ENCODE measurements at regions not wholly inside any gene's neighbourhood (a gene's known extent, or its start where the extent isn't known, plus 50 kb on each side); places are given as distances from the start of the nearest gene placed in this dataset.

GRCh38 chr18:75158465-75159237 is 50.3 kb downstream of the PTGR3 start:
- Mint-ChIP-seq H3K9me3 (no peaks in the 10 kb centered on the region), H3K36me3 (ENCODE audit: low read depth) (no peaks in the 10 kb centered on the region), H3K4me3 (no peak overlapping the region), H3K27me3 (no peaks in the 10 kb centered on the region), H3K4me1 (peaks cover 8% of the 10 kb centered on the region), H3K27ac (no peak overlapping the region)
- CTCF ChIA-PET = interaction anchor here (0.7 kb wide), 1 partner anchor 456 kb away, joined by 5 read pairs; no protein-coding TSS in a partner anchor
- POLR2A ChIA-PET = no interaction called here
- no peak for DNase-seq

- POLR2A ChIA-PET = no interaction called here
- Mint-ChIP-seq H3K27me3 (no peaks in the 10 kb centered on the region), H3K4me1 (peaks cover 8% of the 10 kb centered on the region), H3K36me3 (ENCODE audit: low read depth) (no peaks in the 10 kb centered on the region), H3K27ac (no peak overlapping the region), H3K9me3 (no peaks in the 10 kb centered on the region), H3K4me3 (no peak overlapping the region)
- DNase-seq = no peak
- CTCF ChIA-PET = no interaction called here
Observed at GRCh38 chr18:75157851-75158250, 51.1 kb downstream of the PTGR3 start.

GRCh38 chr18:75157381-75157780 is 51.6 kb downstream of the PTGR3 start:
- DNase-seq = no peak
- Mint-ChIP-seq H3K27me3 (no peaks in the 10 kb centered on the region), H3K27ac (no peak overlapping the region), H3K9me3 (no peaks in the 10 kb centered on the region), H3K4me1 (peaks cover 8% of the 10 kb centered on the region), H3K36me3 (ENCODE audit: low read depth) (no peaks in the 10 kb centered on the region), H3K4me3 (no peak overlapping the region)
- ChIA-PET CTCF (no interaction called here), POLR2A (no interaction called here)

- no peaks in the 10 kb centered on the region for H3K27me3 Mint-ChIP-seq
- POLR2A ChIA-PET = no interaction called here
- H3K4me3 Mint-ChIP-seq = no peak overlapping the region
- H3K9me3 Mint-ChIP-seq = peaks cover 4% of the 10 kb centered on the region
- H3K36me3 Mint-ChIP-seq (ENCODE audit: low read depth) = no peaks in the 10 kb centered on the region
- H3K27ac Mint-ChIP-seq = no peak overlapping the region
- CTCF ChIA-PET = no interaction called here
- no peak for DNase-seq
- H3K4me1 Mint-ChIP-seq = peaks cover 6% of the 10 kb centered on the region
Observed at GRCh38 chr18:75156831-75157230, 52.1 kb downstream of the PTGR3 start.

GRCh38 chr18:75156139-75156750 is 52.7 kb downstream of the PTGR3 start:
- POLR2A ChIA-PET = no interaction called here
- H3K4me1 Mint-ChIP-seq = peaks cover under 1% of the 10 kb centered on the region

GRCh38 chr18:75154997-75155396 is 53.9 kb downstream of the PTGR3 start:
- H3K9me3 Mint-ChIP-seq = peaks cover 5% of the 10 kb centered on the region
- H3K27ac Mint-ChIP-seq = no peak overlapping the region
- DNase-seq = no peak
- no peaks in the 10 kb centered on the region for H3K36me3 Mint-ChIP-seq (ENCODE audit: low read depth)
- H3K27me3 Mint-ChIP-seq = no peaks in the 10 kb centered on the region
- ChIA-PET CTCF (no interaction called here), POLR2A (no interaction called here)
- no peak overlapping the region for H3K4me3 Mint-ChIP-seq
- no peaks in the 10 kb centered on the region for H3K4me1 Mint-ChIP-seq

More at GRCh38 chr18:75156139-75156750, 52.7 kb downstream of the PTGR3 start:
- no peak for DNase-seq
- no peak overlapping the region for H3K27ac Mint-ChIP-seq
- CTCF ChIA-PET = no interaction called here
- no peaks in the 10 kb centered on the region for H3K36me3 Mint-ChIP-seq (ENCODE audit: low read depth)
- H3K4me3 Mint-ChIP-seq = no peak overlapping the region
- no peaks in the 10 kb centered on the region for H3K27me3 Mint-ChIP-seq
- peaks cover 5% of the 10 kb centered on the region for H3K9me3 Mint-ChIP-seq

- ChIA-PET POLR2A (interaction anchor here (0.6 kb wide), 1 partner anchor 651 kb away, joined by 3 read pairs; no protein-coding TSS in a partner anchor), CTCF (no interaction called here)
- no peaks in the 10 kb centered on the region for H3K4me1 Mint-ChIP-seq
- no peaks in the 10 kb centered on the region for H3K27me3 Mint-ChIP-seq
- no peak for DNase-seq
- no peaks in the 10 kb centered on the region for H3K36me3 Mint-ChIP-seq (ENCODE audit: low read depth)
- no peak overlapping the region for H3K27ac Mint-ChIP-seq
- H3K4me3 Mint-ChIP-seq = no peak overlapping the region
- H3K9me3 Mint-ChIP-seq = peaks cover 5% of the 10 kb centered on the region
Observed at GRCh38 chr18:75154259-75154658, 54.7 kb downstream of the PTGR3 start.

GRCh38 chr18:75143851-75144250 is 65.1 kb downstream of the PTGR3 start:
- POLR2A ChIA-PET = no interaction called here

GRCh38 chr18:75142677-75143076 is 66.3 kb downstream of the PTGR3 start:
- no peak overlapping the region for H3K4me3 Mint-ChIP-seq
- peaks cover 6% of the 10 kb centered on the region for H3K9me3 Mint-ChIP-seq
- ChIA-PET CTCF (no interaction called here), POLR2A (no interaction called here)
- no peak overlapping the region for H3K27ac Mint-ChIP-seq
- no peaks in the 10 kb centered on the region for H3K36me3 Mint-ChIP-seq (ENCODE audit: low read depth)
- no peak for DNase-seq
- peaks cover 15% of the 10 kb centered on the region for H3K27me3 Mint-ChIP-seq
- no peaks in the 10 kb centered on the region for H3K4me1 Mint-ChIP-seq

More at GRCh38 chr18:75143851-75144250, 65.1 kb downstream of the PTGR3 start:
- Mint-ChIP-seq H3K27ac (no peak overlapping the region), H3K27me3 (peaks cover 27% of the 10 kb centered on the region), H3K4me1 (no peaks in the 10 kb centered on the region), H3K36me3 (ENCODE audit: low read depth) (no peaks in the 10 kb centered on the region), H3K9me3 (peaks cover 6% of the 10 kb centered on the region), H3K4me3 (no peak overlapping the region)
- DNase-seq = no peak
- CTCF ChIA-PET = no interaction called here

GRCh38 chr18:75141734-75142133 is 67.2 kb downstream of the PTGR3 start:
- Mint-ChIP-seq H3K4me3 (no peak overlapping the region), H3K9me3 (peaks cover 6% of the 10 kb centered on the region), H3K36me3 (ENCODE audit: low read depth) (no peaks in the 10 kb centered on the region), H3K27ac (no peak overlapping the region), H3K4me1 (no peaks in the 10 kb centered on the region), H3K27me3 (peaks cover 7% of the 10 kb centered on the region)
- CTCF ChIA-PET = no interaction called here
- POLR2A ChIA-PET = no interaction called here
- no peak for DNase-seq

GRCh38 chr18:75141166-75141565 is 67.8 kb downstream of the PTGR3 start:
- H3K27me3 Mint-ChIP-seq = peaks cover 3% of the 10 kb centered on the region
- no peaks in the 10 kb centered on the region for H3K36me3 Mint-ChIP-seq (ENCODE audit: low read depth)
- H3K9me3 Mint-ChIP-seq = peaks cover 6% of the 10 kb centered on the region
- POLR2A ChIA-PET = no interaction called here
- no peak for DNase-seq
- no peaks in the 10 kb centered on the region for H3K4me1 Mint-ChIP-seq
- CTCF ChIA-PET = no interaction called here
- H3K27ac Mint-ChIP-seq = no peak overlapping the region
- no peak overlapping the region for H3K4me3 Mint-ChIP-seq

GRCh38 chr18:75140296-75140695 is 68.6 kb downstream of the PTGR3 start:
- POLR2A ChIA-PET = no interaction called here

GRCh38 chr18:75139226-75139911 is 69.6 kb downstream of the PTGR3 start:
- ChIA-PET POLR2A (no interaction called here), CTCF (no interaction called here)
- peaks cover 2% of the 10 kb centered on the region for H3K9me3 Mint-ChIP-seq
- no peaks in the 10 kb centered on the region for H3K36me3 Mint-ChIP-seq (ENCODE audit: low read depth)
- H3K27ac Mint-ChIP-seq = no peak overlapping the region
- H3K27me3 Mint-ChIP-seq = no peaks in the 10 kb centered on the region
- no peak overlapping the region for H3K4me3 Mint-ChIP-seq
- DNase-seq = no peak
- no peaks in the 10 kb centered on the region for H3K4me1 Mint-ChIP-seq

More at GRCh38 chr18:75140296-75140695, 68.6 kb downstream of the PTGR3 start:
- CTCF ChIA-PET = no interaction called here
- Mint-ChIP-seq H3K27me3 (no peaks in the 10 kb centered on the region), H3K36me3 (ENCODE audit: low read depth) (no peaks in the 10 kb centered on the region), H3K4me3 (no peak overlapping the region), H3K4me1 (no peaks in the 10 kb centered on the region), H3K27ac (no peak overlapping the region), H3K9me3 (peaks cover 6% of the 10 kb centered on the region)
- DNase-seq = no peak

All from activated CD4-positive, alpha-beta T cell treated with anti-CD3 and anti-CD28 coated beads, Interleukin-2, amount 10 ng/mL, durations not matched to agents 7 days and 5 days (primary cell).